ENCODE measurements at regions not wholly inside any gene's neighbourhood (a gene's known extent, or its start where the extent isn't known, plus 50 kb on each side); places are given as distances from the start of the nearest gene placed in this dataset.

DNA sequence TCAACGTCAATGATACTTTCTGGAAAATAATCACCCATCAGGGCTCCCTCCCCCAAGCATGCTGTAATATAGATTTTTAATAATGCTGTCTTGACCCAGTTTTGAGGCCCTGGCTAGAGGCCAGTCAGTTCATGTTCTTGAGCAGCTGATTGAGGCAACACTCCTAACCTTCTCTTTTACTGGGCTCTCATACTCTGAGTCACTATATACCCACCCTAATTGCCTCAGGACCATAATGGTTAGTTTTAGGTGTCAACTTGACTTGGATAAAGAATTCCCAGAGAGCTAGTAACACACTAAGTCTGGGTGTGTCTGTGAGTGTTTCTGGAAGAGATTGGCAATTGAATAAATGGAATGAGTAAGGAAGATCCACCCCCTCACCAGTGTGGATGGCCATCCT, 527.0 kb upstream of the ATP2B1 start:
- no peak for TF ChIP-seq EZH2phosphoT487 (IDR thresholded peaks at IDR 0.05; ENCODE audit: borderline replicate concordance, low read length)
- TF ChIP-seq, protein P1, sequence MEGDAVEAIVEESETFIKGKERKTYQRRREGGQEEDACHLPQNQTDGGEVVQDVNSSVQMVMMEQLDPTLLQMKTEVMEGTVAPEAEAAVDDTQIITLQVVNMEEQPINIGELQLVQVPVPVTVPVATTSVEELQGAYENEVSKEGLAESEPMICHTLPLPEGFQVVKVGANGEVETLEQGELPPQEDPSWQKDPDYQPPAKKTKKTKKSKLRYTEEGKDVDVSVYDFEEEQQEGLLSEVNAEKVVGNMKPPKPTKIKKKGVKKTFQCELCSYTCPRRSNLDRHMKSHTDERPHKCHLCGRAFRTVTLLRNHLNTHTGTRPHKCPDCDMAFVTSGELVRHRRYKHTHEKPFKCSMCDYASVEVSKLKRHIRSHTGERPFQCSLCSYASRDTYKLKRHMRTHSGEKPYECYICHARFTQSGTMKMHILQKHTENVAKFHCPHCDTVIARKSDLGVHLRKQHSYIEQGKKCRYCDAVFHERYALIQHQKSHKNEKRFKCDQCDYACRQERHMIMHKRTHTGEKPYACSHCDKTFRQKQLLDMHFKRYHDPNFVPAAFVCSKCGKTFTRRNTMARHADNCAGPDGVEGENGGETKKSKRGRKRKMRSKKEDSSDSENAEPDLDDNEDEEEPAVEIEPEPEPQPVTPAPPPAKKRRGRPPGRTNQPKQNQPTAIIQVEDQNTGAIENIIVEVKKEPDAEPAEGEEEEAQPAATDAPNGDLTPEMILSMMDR (IDR thresholded peaks at IDR 0.05; ENCODE audit: low read depth, low read length, poor library complexity, severe bottlenecking), result no peak
- Histone ChIP-seq H3K9me3 (ENCODE audit: control insufficient read depth, insufficient read depth, low read length) (no peaks in the 10 kb centered on the region), H3K27ac (ENCODE audit: low read depth, low read length) (no peak overlapping the region), H4K20me1 (ENCODE audit: control insufficient read depth, insufficient read depth, low read depth, low read length) (no peaks in the 10 kb centered on the region), H3F3A (ENCODE audit: control insufficient read depth, insufficient read depth) (no peaks in the 10 kb centered on the region), H3K9me2 (replicated peaks; ENCODE audit: control insufficient read depth, low read length) (no peaks in the 10 kb centered on the region), H3K4me2 (ENCODE audit: low read length) (no peak overlapping the region), H3K4me1 (ENCODE audit: control insufficient read depth, low read length) (no peaks in the 10 kb centered on the region), H3K36me3 (ENCODE audit: control insufficient read depth, low read length) (no peaks in the 10 kb centered on the region), H3K4me3 (ENCODE audit: low read length) (no peak overlapping the region), H3K79me2 (ENCODE audit: control insufficient read depth, low read length) (no peaks in the 10 kb centered on the region), H3K27me3 (ENCODE audit: control insufficient read depth, low read length) (no peaks in the 10 kb centered on the region)

DNA sequence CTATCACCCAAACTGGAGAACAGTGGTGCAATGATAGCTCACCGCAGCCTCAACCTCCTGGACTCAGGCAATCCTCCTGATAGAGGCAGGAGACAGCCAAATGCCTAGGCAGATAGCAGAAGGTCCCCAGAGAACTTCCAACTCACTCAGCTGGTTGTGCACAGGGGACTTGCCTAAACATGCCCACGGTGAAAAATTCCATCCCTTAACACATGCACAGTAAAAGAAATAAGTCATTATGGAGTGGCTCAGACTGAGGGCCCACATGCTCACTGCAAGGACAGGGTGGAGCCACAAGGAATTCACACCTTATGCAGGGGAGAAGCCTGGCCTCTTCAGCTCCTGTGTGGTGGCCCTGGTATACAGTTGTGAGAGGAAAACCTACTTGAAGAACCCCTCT, 525.8 kb upstream of the ATP2B1 start:
- Histone ChIP-seq H4K20me1 (ENCODE audit: control insufficient read depth, insufficient read depth, low read depth, low read length) (no peaks in the 10 kb centered on the region), H3K79me2 (ENCODE audit: control insufficient read depth, low read length) (no peaks in the 10 kb centered on the region), H3K36me3 (ENCODE audit: control insufficient read depth, low read length) (no peaks in the 10 kb centered on the region), H3K9me3 (ENCODE audit: control insufficient read depth, insufficient read depth, low read length) (no peaks in the 10 kb centered on the region), H3K4me2 (ENCODE audit: low read length) (no peak overlapping the region), H3K9me2 (replicated peaks; ENCODE audit: control insufficient read depth, low read length) (no peaks in the 10 kb centered on the region), H3F3A (ENCODE audit: control insufficient read depth, insufficient read depth) (no peaks in the 10 kb centered on the region), H3K27me3 (ENCODE audit: control insufficient read depth, low read length) (no peaks in the 10 kb centered on the region), H3K4me1 (ENCODE audit: control insufficient read depth, low read length) (no peaks in the 10 kb centered on the region), H3K27ac (ENCODE audit: low read depth, low read length) (no peak overlapping the region), H3K4me3 (ENCODE audit: low read length) (no peak overlapping the region)
- TF ChIP-seq, protein P1 (IDR thresholded peaks at IDR 0.05; ENCODE audit: low read depth, low read length, poor library complexity, severe bottlenecking), result no peak
- TF ChIP-seq EZH2phosphoT487 (IDR thresholded peaks at IDR 0.05; ENCODE audit: borderline replicate concordance, low read length), result no peak

DNA sequence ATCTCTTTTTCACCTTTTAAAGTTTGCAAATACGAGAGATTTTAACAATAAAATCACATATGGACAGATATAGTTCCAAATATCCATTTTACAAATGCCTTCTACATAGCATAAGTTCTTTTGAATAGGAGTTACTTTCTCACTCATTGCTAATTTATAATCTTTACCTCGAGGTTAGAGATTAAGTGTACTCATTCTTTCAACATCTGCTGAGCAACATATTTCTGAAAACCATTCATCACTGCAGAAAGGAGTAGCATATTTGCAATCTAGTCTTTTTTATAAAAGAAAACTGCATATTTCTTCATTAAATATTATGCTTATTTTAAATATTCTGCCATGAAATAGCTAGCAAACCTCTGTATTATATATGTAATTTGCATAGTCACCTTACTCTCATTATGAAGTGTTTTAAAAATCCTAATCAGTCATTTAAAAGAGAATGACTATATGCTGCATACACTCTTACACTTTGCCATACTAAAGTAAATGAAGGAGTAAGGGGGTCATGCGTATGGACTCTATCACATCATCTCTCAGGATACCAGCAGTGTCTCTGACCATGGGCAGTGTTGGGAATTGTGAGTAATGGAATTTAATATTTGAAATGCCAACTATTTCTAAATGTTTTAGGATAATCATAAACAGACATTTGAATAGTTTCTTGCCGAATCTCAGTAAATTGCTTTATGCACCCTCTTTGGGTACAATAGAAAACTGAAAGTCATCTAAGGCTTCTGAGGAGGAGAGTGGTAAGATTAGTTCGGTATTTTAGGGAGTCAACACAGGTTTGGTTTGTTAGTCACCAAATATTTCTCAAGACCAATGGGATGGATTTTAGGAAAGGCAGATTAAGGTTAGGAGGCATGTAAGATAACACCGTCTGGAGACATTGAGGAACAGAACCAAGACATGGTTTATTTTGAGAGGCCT, 524.8 kb upstream of the ATP2B1 start:
- Histone ChIP-seq H4K20me1 (ENCODE audit: control insufficient read depth, insufficient read depth, low read depth, low read length) (no peaks in the 10 kb centered on the region), H3K4me1 (ENCODE audit: control insufficient read depth, low read length) (no peaks in the 10 kb centered on the region), H3K27me3 (ENCODE audit: control insufficient read depth, low read length) (no peaks in the 10 kb centered on the region), H3K79me2 (ENCODE audit: control insufficient read depth, low read length) (no peaks in the 10 kb centered on the region), H3K9me2 (replicated peaks; ENCODE audit: control insufficient read depth, low read length) (no peaks in the 10 kb centered on the region), H3K36me3 (ENCODE audit: control insufficient read depth, low read length) (no peaks in the 10 kb centered on the region), H3K4me3 (ENCODE audit: low read length) (no peak overlapping the region), H3K9me3 (ENCODE audit: control insufficient read depth, insufficient read depth, low read length) (no peaks in the 10 kb centered on the region), H3K4me2 (ENCODE audit: low read length) (no peak overlapping the region), H3K27ac (ENCODE audit: low read depth, low read length) (no peak overlapping the region), H3F3A (ENCODE audit: control insufficient read depth, insufficient read depth) (no peaks in the 10 kb centered on the region)
- TF ChIP-seq, protein P1 (IDR thresholded peaks at IDR 0.05; ENCODE audit: low read depth, low read length, poor library complexity, severe bottlenecking), result no peak
